Fibroblast of skin of right biceps (primary cell): ENCODE measurements at regions not wholly inside any gene's neighbourhood (a gene's known extent, or its start where the extent isn't known, plus 50 kb on each side); places are given as distances from the start of the nearest gene placed in this dataset.
"Not testable (repeated sequence)": the region's sequence is repeated elsewhere in the genome, so short reads cannot be mapped to it uniquely, and the experiment has no call there.

Source experiments
- DNase-seq: peaks from one replicate; pipeline ENCODE4 v3.0.0-alpha.2; 2013

DNA sequence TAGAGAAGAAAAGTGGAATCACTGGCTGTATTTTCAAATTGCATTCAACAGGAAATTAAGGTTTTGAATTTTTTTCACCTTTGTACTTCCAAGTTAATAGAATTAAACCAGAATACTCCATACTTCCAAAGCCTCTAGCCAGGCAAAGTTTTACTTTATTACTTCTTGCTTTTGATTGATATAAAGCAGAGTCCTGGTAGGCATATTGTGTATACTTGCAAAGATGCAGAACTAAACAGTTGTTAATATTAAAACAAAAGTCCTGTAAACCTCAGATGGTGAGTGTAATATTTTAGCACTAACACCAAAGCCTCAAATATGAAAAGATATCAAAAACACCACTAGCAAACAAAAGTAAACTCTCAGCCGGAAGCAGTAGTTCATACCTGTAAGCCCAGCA is 107.2 kb upstream of the C2CD4B start:
- DNase-seq = no peak

GRCh38 chr15:62275831-62276230 is 110.7 kb upstream of the C2CD4B start:
- no peak for DNase-seq

DNA sequence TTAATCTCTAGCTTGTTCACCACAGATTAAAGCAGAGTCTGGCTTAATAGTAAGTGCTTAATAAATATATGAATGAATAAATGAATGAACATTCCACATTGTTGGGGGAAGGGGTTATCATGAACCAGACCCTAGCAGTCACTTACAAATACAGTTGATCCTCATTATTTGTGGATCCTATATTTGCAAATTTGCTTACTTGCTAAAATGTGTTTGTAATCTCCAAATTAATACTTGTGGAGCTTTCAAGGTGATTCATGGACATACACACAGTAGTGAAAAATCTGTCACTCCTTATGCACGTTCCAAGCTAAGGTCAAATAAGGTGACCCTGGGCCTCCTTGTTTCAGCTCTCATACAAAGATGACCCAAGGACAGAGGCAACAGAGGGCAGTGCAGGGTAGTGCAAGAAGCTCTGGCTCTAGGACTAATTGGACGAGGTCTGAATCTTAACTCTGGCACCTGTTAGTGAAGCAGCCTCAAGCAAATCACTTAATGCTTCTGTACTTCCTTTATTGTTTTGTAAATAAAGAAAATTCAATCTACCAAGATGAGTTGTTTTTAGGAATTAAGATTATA is 112.8 kb upstream of the C2CD4B start:
- DNase-seq = no peak

DNA sequence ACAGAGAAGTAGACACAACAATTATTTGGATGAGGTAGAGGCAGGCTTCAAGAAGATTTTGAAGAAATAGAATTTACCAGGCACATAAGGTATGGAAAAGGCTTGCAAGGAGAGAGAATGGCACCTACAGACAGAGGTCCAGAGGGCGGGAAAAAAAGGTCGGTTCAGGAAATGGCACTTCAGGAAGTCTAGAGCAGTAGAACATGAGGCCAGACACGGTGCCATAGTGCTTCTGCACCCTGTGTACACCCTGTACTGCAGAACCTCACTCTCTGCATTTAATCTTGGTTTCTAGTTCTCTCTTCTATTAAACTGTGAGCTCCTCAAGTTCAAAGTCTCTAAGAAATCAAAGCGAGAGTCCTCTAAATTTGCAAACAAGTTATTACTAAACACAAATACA is 113.4 kb upstream of the C2CD4B start:
- no peak for DNase-seq

GRCh38 chr15:62279041-62279440 is 114.0 kb upstream of the C2CD4B start:
- no peak for DNase-seq

- DNase-seq = no peak
Measured at GRCh38 chr15:62280625-62281024, 115.5 kb upstream of the C2CD4B start.

GRCh38 chr15:62281801-62282200 is 116.7 kb upstream of the C2CD4B start:
- DNase-seq = not testable (repeated sequence)

GRCh38 chr15:62287066-62287857 is 122.2 kb upstream of the C2CD4B start:
- no peak for DNase-seq

DNA sequence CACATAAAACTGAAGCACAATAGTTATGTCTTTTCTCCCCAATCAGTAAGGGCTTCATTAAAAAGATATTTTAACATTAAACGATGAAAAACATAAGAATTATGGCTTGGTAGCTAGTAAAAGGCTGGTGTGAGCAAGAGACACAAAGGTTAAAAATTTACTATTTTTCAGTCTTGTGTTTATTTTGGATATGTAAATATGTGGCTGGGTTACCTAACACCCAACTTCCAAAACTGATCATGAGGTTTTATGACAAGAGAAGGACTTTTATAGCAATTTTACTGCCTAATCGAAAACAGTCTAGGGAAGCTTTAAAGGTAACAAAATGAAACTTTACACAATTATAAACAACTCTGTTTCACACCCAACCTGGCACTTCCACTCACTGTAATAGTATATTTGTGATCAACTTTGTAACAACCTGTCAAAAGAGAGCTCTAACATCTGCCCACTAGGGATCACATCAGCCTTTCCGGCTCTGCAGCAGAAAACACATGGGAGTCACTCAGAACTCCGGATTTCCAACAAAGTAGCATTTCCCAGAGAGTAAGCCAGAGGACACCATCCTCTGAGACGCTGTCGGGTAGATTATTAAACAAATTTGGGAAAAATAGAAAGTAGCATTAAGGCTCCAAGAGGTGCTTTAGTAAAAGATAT is 123.4 kb upstream of the C2CD4B start:
- DNase-seq = no peak

DNA sequence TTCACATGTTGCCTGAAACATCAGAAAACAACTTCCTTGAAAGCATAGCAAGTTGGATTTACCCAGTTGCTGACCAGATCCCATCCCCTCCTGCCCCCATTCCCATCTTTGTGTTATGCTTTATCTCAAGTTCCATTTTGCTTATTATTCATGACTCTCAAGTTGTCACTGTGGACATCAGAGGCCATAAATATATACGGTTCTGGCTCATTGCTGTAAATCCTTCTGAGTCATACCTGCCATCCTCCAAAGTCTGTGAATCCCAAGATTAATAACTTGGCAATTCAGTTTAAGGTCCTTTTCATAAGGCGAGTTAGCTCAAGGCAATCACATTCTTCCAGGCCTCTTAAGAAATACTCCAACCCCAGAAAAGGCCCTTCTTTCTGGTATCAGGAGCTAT is 126.2 kb upstream of the C2CD4B start:
- peak; percentile 40 for DNase-seq

GRCh38 chr15:62296756-62297507 is 131.8 kb upstream of the C2CD4B start:
- DNase-seq = no peak

DNA sequence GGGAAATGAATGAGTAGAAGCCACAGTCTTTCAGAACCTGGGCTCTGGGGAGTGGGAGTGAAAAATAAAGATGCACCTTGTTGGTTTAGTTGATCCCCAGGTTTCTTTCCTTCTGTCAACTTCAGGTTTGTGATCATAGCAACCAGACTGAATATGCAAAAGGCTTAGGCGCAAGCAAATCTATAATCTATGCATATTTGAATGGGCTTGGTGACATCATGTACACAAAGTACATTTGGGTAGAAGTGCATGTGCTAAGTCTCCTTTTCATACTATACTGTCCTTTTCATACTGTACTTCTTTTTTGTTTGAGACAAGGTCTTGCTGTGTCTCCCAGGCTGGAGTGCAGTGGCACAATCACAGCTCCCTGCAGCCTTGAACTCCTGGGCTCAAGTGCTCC is 132.4 kb upstream of the C2CD4B start:
- no peak for DNase-seq

GRCh38 chr15:62297933-62298332 is 132.8 kb upstream of the C2CD4B start:
- no peak for DNase-seq

GRCh38 chr15:62298811-62299210 is 133.7 kb upstream of the C2CD4B start:
- no peak for DNase-seq

- DNase-seq = no peak
Measured at GRCh38 chr15:62299541-62299940, 134.5 kb upstream of the C2CD4B start.

GRCh38 chr15:62301993-62302675 is 137.0 kb upstream of the C2CD4B start:
- peak; percentile 43 for DNase-seq

DNA sequence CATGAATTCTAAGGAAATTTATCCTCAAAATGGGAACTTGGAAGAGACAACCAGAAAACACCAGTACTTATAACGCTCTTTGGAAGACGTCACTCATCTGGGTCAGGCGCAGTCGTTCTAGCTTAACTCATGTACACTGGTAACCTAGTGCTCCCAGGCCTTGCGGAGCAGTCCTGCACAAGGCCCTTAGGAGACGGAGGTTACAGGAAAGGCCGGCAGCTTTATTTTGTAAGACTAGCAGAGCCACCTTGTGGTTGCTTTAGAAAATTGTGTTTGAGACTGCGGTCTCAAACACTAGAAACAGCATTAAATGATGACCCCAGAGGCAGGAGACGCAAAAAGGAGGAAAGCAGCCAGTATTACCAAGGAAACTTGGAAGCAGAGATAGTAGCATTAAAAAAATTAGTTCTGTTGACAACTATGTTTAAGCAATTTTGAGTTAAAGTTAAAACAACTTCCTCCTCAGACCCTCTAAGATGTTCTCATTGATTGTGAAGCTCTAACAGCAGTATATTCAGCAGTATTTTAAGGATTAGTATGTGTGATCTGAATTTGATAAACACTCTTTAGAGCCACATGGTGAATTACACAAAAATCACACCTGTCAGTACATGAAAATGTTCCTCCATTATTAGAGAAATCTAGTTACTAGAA is 141.9 kb upstream of the C2CD4B start:
- peak; percentile 78 for DNase-seq

DNA sequence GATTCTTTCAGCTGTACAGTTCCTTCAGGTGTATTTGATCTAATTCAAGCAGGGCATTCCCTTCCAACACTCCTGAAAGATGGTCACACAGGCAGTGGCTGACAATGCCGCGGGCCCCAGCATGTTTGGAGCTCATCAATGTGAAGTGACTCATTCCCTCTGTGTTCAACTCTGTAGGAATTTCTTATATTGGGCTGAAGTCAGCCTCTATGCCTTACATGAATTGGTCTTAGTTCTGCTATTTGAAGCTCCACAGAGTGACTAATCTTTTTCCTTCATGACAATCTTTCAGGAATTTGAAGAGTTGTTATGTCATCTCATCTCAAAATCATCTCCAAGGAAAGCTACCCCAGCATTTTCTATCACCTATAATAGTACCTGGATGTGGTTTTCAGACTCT is 142.5 kb upstream of the C2CD4B start:
- peak; percentile 93 for DNase-seq

DNA sequence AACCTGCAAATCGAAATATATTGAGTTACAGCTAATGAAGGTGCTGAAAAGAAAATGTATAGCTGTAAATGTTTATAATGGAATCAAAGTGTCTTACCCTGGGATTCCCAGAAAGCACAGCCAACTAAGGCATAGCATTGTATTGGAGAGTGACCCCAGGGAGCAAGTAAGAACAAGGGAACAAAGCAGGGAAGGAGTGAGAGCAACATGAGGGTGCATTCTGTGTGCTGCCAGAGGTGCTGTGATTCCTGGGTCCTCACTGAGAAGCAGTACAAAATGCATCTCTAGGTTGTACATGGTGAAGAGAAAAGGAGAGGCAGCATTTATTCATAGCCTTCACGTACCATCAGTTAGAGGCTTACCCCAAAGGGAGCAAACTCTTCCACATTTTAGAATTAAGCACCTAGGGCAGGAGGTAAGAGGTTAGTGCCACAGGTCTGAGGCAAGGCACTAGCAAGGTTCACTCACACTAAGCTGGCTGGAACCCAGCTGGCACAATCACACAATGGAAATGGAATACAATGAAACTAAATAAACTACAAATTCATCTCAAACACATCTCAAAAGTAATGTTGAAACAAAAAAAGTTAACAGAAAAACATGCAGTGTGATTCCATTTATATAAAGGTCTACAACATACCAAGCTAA is 151.5 kb upstream of the C2CD4B start:
- no peak for DNase-seq

DNA sequence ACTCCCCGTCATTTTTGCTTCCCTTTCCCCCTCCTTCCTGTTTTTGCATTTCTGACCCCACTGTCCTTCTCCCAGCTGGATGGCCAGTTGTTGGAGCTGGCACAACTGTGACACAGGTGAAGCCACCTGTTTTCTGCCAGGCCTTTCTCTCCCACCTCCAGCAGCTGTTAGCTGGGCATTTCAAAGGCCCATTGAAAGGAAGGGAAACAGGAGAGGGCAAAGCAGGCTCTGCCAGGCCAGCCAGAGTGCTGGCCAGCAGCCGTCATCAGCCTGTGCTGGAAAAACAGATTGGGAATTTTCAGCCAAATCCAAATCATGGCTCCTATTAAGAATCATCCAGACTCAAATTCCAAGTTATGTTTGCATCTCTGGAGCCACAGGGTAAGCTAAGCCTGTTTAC is 155.2 kb upstream of the C2CD4B start:
- DNase-seq = no peak

GRCh38 chr15:62323353-62323890 is 158.3 kb upstream of the C2CD4B start:
- DNase-seq = no peak

- peak; percentile 57 for DNase-seq
Measured at GRCh38 chr15:62324382-62324781, 159.3 kb upstream of the C2CD4B start.
